Panc1 (cell line): ENCODE measurements at regions not wholly inside any gene's neighbourhood (a gene's known extent, or its start where the extent isn't known, plus 50 kb on each side); places are given as distances from the start of the nearest gene placed in this dataset.

ENCODE experiments used
- CTCF ChIP-seq: fragments of 450-650 bp; IDR thresholded peaks from 2 replicates; pipeline ENCODE4 v1.5.1; 2017; ENCODE audit warnings: mild to moderate bottlenecking
- REST ChIP-seq, 2 experiments: IDR thresholded peaks; 2 replicates each; pipeline ENCODE4 v1.6.1; 2011 to 2012; ENCODE audit warnings: low read depth in 2 of 2, control low read depth in 1 of 2, low read length in 1 of 2, mild to moderate bottlenecking in 1 of 2, moderate library complexity in 1 of 2; ENCODE audit not compliant: insufficient read depth in 1 of 2
- SIN3A ChIP-seq: IDR thresholded peaks from 2 replicates; pipeline ENCODE4 v1.6.1; 2012; ENCODE audit warnings: low read depth, mild to moderate bottlenecking, low read length, moderate library complexity, borderline replicate concordance; ENCODE audit not compliant: insufficient read depth

- TF ChIP-seq REST (IDR thresholded peaks at IDR 0.05; ENCODE audit: insufficient read depth in 1 of 2, low read depth in 2 of 2, low read length in 1 of 2) (no peak), CTCF (no peak), SIN3A (no peak)
Measured at GRCh38 chr5:39750661-39751060, 325.9 kb upstream of the DAB2 start.
